ENCODE measurements at regions not wholly inside any gene's neighbourhood (a gene's known extent, or its start where the extent isn't known, plus 50 kb on each side); places are given as distances from the start of the nearest gene placed in this dataset.

GRCh38 chr20:58019850-58020625 lies 208.4 kb downstream of the ANKRD60 start:
- no peak overlapping the region for H3K23ac ChIP-seq (ENCODE audit: insufficient read length)
- H2BK20ac ChIP-seq (ENCODE audit: low read length): no peak overlapping the region
- H4K20me1 ChIP-seq (replicated peaks in 1 of 2; ENCODE audit: control insufficient read depth in 1 of 2, insufficient read depth in 2 of 2, low read length in 2 of 2): no peaks in the 10 kb centered on the region
- H2BK12ac ChIP-seq (ENCODE audit: low read depth, low read length): no peak overlapping the region
- no peak overlapping the region for H3K4me2 ChIP-seq (ENCODE audit: insufficient read depth in 1 of 2, low read depth in 2 of 2, low read length in 2 of 2)
- H4K5ac ChIP-seq (ENCODE audit: insufficient read length, low read depth, low read length): no peak overlapping the region
- H3K79me1 ChIP-seq (ENCODE audit: low read depth, low read length): no peaks in the 10 kb centered on the region
- H3K23me2 ChIP-seq (ENCODE audit: low read depth, low read length): no peaks in the 10 kb centered on the region
- CTCF ChIA-PET (ENCODE audit: partially characterized antibody): interaction anchor here (0.8 to 1.5 kb wide), 6 partner anchors 8 to 169 kb away, joined by 3 to 5 read pairs (median 4); no protein-coding TSS in a partner anchor
- H2BK15ac ChIP-seq (ENCODE audit: low read length): no peak overlapping the region
- no peak for TF ChIP-seq MAX (IDR thresholded peaks at IDR 0.05)
- no peak for TF ChIP-seq EGR1 (IDR thresholded peaks at IDR 0.05; ENCODE audit: borderline replicate concordance, low read depth, low read length)
- TF ChIP-seq CTCF (IDR thresholded peaks at IDR 0.05; ENCODE audit: control extremely low read depth in 1 of 3, insufficient read depth in 1 of 3, low read depth in 1 of 3, low read length in 3 of 3): no peak
- H2BK120ac ChIP-seq (replicated peaks; ENCODE audit: low read depth, low read length): no peak overlapping the region
- no peaks in the 10 kb centered on the region; a peak in 1 of 7 replicates for H3K4me1 ChIP-seq (replicated peaks in 1 of 4; ENCODE audit: control insufficient read depth in 3 of 4, insufficient read depth in 4 of 4, low read length in 3 of 4)
- WGBS, 2 experiments (ENCODE audit: extremely low coverage in 1 of 2, insufficient coverage in 1 of 2, insufficient read length in 1 of 2, insufficient replicate concordance in 2 of 2, low coverage in 1 of 2, low lambda C conversion rate in 2 of 2, missing lambda C conversion rate in 1 of 2): 92% methylated on average over 6 of the region's 8 CpGs; no CpG with 5 or more reads in 1 of the 2 experiments
- H2AFZ ChIP-seq (ENCODE audit: low read length): no peak overlapping the region
- H2BK5ac ChIP-seq (ENCODE audit: low read depth, low read length): no peak overlapping the region
- no peak overlapping the region for H3K18ac ChIP-seq (ENCODE audit: extremely low read depth, low read length)
- no peak overlapping the region for H4K91ac ChIP-seq (replicated peaks; ENCODE audit: insufficient read length, low read length)
- H3K27ac ChIP-seq (ENCODE audit: low read depth, low read length): no peak overlapping the region
- H3K27me3 ChIP-seq (replicated peaks in 1 of 4; ENCODE audit: control insufficient read depth in 3 of 4, extremely low read depth in 1 of 4, insufficient read depth in 3 of 4, low read length in 3 of 4): no peaks in the 10 kb centered on the region
- H3K4ac ChIP-seq (replicated peaks; ENCODE audit: insufficient read length, low read depth, low read length): no peak overlapping the region
- H3K56ac ChIP-seq (replicated peaks; ENCODE audit: insufficient read length, low read depth, low read length): no peak overlapping the region
- DNase-seq (ENCODE audit: low read depth in 1 of 2, low spot score in 2 of 2) (no peak), FAIRE-seq (no peak)
- H3K9ac ChIP-seq (replicated peaks in 1 of 4; ENCODE audit: extremely low read depth in 1 of 4, low read depth in 3 of 4, low read length in 3 of 4): no peak overlapping the region
- no peak overlapping the region for H2AK5ac ChIP-seq (ENCODE audit: low read depth, low read length)
- POLR2A ChIA-PET (ENCODE audit: partially characterized antibody): interaction anchor here (0.9 kb wide), 1 partner anchor 12 kb away, joined by 3 read pairs; no protein-coding TSS in a partner anchor
- no peak overlapping the region for H4K8ac ChIP-seq (ENCODE audit: extremely low read depth, insufficient read depth, low read length)
- no peak overlapping the region for H3K14ac ChIP-seq (ENCODE audit: insufficient read length)
- H3K36me3 ChIP-seq (ENCODE audit: control insufficient read depth in 2 of 4, insufficient read depth in 4 of 4, low read length in 3 of 4): no peaks in the 10 kb centered on the region
- no peaks in the 10 kb centered on the region for H3K9me3 ChIP-seq (ENCODE audit: insufficient read depth in 2 of 2, low read depth in 1 of 2, low read length in 1 of 2)
- H3K79me2 ChIP-seq (ENCODE audit: control insufficient read depth in 1 of 2, insufficient read depth in 2 of 2, low read length in 2 of 2): no peaks in the 10 kb centered on the region
- no peak overlapping the region for H3K4me3 ChIP-seq (ENCODE audit: extremely low read depth in 1 of 4, insufficient read depth in 2 of 4, low read depth in 3 of 4, low read length in 4 of 4)

Data from H1 (cell line).